Left forelimb (tissue), 1 donor: ENCODE measurements at regions not wholly inside any gene's neighbourhood (a gene's known extent, or its start where the extent isn't known, plus 50 kb on each side); places are given as distances from the start of the nearest gene placed in this dataset.

Source experiments
- DNase-seq: peaks from one replicate; pipeline ENCODE4 v3.0.0-alpha.2; 2018; ENCODE audit warnings: low spot score

DNA sequence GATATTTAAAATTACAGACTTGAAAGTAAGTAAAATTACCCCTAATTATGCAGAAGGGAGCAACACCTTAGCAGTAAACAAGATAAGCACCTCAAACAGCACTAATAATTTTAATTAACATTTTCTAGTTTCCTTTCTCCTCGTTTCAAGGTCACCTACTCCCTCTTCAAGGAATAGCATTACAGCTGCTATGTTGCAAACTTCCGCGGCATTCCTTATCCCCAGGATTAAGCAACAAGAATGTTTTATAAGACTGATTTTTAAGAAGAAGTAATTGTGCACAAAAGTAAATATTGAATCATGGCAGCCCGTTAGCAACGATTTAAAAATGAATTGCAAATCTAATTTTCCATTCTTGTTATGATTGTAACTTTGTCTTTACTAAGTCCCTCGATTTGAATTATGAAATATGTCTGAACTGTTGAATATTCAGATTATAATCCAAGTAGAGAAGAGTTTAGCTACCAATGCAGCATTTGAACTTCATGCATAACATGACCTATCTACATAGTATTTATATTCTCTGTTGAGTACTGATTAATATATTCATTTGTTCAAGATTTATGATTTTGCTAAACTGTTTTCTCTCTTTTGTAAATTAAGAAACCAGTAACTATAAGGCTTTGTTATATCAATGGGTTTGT is 593.5 kb upstream of the MGMT start:
- no peak for DNase-seq

DNA sequence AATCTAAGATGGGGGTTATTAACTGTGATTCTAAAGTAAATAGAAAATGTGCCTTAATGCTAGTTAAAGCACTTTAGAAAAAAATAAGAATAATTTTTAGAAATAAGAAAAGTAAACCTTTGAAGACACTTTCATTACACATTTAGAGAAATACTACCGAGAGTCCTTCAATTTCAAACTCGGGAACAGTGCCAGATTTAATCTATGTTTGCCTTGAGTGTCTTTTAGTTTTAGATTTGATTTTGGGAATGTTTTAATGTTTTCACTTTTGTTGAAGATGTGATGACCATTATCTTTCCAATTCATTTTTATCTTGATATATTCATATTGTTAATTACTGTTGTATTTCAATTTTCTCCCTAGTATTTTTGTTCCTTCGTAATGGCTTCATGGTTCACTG is 592.7 kb upstream of the MGMT start:
- no peak for DNase-seq

DNA sequence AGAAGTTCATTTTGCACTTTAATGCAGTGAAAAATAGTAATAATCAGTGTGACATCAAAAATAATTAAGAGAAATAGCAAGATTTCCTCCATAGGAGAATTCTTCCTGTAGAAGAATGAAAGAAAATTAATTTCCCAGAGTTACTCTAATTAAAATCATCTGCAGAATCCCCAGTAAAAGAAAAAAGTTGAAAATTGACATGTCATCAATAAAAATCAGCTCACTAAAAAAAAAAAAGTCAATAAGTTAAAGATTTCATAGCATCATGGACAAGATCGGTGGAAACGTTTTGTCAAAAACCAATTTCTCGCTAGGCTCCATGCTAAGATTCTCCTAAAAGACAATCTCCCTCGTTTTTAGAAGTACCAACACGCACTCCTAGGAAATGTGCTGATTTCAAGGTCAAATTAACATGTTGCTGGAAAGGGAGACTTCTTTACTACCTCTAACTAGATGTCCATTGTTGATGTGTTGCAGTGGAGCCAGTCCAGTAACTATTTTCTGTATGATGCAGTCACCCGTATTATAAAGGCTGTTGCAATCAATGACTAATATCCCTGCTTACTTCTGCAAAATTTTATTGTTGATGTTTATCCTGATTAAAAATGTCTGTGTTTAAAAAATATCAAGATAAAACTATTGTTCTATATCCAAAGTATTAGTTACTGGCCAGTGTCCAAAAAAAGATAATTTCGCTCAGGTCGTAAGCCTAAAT is 591.9 kb upstream of the MGMT start:
- DNase-seq = no peak

DNA sequence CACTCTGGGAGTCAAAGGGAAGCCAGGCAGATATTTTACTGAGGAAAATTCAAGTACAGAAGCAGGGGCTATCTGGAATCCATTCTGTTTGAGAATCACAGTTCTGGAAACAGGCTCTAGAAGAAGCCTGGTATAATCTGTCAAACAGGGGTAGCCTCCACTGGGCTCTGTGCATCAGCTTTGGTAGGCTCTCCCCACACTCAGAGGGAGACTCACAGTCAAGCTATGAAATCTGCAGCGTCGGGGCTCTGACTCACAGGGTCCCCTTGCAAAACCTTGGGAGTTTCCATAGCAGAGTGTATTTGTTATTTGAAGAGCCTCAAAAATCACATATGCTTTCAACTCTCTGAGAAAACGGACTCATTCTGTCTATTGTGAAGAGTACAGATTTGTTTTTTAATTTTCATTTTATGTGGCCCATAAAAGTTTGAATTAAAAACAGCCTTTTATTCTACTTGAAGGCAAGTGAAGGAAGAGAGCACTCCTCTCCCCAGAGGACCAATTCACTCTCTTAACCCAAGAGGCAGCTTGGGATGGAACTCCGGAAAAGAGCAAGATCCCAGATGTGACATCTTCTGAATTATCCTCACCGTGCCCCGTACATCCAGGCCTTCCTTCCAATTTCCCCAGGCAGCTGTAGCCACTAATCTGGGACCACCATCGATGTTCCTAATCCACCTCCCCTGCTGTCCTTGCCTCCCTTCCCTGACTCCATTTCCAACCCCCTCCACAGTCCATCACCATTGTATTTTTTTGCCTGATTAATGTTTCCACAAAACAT is 590.9 kb upstream of the MGMT start:
- peak; percentile 64 for DNase-seq

DNA sequence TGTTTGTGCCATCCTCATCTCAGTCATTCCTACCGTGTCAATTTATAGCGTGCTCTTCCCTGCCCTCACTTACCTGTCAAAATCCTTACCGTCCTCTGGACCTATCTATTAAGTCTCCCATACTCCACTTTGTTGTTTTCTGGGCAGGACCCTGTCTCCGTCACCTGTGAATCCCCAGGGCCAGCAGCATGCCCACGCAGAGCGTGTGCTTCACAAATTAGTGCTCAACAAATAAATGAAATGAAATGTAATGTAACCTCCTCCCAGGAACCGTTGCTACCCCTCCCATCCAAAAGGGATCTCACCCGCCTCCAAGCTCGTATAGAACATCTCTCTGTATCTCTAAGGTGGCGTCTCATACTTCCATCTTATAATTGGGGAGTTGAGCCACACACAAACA is 589.9 kb upstream of the MGMT start:
- peak; percentile 20 for DNase-seq

DNA sequence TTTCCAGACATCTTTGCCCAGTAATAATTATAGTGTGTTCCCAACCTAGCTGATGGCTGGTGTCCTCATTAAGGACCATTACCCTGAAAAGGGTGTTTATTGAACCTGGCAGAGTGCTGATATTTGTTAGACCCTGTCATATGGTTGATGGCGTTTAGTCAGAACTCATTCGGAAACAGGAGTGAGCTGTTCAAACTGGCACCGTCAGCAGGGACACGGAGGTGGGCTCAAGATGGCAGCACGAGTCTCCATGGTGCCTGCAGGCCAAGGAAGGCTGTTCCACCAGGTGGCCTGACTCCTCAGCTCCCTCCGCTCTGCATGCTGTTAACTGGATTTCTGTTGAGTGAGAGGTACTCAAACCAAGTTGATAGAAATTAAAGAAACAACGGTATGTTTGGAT is 589.1 kb upstream of the MGMT start:
- peak; percentile 14 for DNase-seq

DNA sequence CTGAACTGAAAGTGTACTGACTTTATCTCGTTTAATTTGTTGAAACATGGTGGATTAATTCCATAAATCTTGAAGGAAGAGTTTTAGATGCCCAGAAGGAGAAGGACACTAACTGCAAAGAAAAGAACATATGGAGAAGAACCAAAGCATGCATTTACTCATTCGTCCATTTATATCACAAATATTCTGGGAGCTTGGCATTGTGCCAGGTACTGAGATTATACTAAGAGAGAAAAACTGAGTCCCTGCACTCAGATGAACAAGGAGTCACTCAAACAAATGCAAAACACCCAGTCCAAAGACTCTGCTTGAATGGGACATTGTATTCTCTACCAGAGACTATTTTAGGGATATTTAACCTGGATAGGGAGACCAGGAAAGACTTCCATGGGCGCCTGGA is 588.0 kb upstream of the MGMT start:
- DNase-seq = no peak

DNA sequence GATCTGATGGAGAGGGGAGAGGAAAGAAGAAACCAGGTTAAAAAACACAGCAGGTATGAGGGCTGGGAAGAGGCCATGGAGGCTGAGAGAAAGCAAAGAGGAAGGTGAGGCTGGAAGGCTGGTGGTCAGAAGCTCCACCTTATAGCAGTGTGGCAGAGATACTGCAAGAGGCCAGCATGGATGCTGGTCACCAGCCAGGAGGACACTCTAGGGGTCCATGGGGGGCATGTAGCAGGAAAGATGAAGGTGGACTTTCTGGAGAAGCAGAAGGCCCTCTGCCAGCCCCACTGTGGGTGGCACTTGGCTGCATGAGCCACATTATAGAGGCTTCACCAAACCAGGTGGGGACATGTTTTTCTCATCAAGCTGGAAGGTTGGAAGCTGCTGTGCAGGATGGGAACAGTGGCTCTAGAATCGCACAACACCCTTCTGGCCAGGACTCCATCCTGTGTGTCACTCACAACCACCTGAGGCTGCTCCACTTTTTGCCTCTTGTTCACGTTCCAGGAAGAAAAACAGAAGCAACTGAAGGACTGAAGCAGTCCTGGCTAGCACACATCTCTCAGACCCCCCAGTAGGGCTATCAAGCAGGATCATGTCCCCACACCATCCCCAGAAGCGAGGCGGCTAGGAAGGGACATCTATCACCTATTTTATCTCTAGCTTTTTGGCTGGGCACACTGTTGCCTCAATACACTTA is 587.5 kb upstream of the MGMT start:
- peak; percentile 55 for DNase-seq

DNA sequence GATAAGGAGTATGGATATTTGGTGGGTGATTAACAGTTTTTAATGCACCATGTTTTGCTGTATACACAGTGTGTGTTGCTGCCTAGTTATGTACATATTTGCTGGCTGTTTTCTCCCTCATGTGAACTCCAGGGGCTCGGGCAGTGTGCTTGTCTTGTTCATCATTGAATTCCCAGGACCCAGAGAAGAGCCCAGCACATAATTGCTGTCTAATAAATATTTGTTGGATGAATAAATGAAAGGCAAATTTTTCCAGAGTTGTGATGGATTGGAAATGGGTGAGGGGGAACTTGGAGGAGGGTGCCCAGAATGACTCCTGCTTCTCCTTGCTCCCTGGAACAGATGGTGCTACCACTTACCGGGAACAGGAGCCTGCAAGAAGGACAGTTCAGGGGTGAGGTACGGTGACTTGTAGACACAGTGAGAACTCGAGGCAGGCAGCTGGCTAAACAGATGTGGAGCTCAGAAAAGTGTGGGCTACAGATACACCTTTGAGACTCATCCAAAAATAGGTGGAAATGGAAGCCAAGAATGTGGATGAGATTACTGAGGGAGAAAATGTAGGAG is 586.8 kb upstream of the MGMT start:
- DNase-seq = peak; percentile 63

DNA sequence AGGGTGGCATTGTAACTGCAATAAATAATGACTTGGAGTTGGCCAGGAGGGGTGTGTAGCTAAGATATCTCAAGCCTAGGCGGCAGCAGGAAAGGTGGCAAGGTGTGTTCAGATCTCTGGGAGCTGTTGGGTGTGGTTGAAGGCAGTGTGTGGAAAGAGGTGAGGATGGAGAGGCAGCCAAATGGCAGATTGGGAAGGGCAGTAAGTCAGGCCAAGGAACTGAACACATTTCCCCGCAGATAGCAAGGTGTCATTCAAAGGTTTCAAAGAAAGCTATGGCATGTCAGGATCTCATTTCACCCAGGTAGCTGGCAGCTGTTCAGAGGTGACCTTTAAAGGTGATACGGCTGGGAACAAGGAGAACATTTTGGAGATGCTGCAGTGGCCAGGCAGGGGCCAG is 586.0 kb upstream of the MGMT start:
- DNase-seq = no peak

DNA sequence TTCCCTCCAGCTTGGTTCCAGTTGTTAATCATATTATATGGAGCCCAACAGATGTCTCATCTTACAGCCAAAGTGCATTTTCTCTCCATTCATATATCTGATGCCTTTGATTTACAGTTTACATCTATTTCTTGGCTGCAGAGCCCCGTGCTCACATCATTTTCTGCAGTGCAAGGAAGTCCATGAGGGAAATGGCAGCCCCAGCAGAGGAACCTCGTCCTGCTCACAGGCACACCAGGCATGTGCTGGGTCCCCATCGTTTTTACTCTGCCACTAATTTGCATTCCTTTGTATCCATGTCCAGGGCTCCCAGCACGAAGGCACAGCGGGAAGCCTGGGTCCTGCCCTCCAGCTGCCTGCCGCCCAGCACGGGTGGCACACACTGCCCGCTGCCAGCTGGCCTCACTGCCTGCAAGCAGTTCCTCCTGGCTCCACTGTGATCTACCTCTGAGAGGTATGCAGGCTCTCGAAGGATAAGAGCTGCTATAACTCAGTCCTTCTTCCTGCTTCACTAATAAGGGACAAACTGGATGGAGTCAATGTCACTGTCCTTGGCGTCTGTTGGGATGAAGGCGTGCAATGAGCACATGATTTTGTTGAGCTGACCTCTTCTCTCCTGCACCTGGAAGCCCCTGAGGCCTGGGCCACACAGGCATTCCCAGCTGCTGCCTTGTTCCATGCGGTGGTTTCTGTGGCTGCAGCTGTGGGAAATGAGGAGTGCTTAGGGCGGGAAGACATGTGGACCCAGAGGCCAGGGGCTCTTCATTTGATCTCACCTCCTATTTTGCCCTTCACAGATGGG is 583.6 kb upstream of the MGMT start:
- DNase-seq = no peak

DNA sequence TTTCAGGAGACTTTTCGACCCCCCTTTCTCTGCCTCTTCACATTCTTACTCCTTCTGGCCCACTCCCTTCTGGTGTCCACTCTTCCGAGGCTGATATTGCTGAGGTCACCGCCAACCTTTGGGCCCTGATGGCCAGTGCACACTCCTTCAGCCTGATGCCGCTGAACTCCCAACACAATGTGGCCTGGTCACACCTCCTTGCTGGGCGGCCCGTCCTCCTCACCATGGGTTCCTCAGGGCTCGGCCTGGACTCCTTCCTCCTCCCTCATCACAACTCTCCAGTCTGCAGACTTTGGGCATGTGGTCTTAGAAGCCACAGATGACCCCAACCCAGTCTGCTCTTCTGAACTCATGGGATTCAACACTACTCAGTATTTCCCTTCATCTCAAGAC is 583.0 kb upstream of the MGMT start:
- DNase-seq = no peak

DNA sequence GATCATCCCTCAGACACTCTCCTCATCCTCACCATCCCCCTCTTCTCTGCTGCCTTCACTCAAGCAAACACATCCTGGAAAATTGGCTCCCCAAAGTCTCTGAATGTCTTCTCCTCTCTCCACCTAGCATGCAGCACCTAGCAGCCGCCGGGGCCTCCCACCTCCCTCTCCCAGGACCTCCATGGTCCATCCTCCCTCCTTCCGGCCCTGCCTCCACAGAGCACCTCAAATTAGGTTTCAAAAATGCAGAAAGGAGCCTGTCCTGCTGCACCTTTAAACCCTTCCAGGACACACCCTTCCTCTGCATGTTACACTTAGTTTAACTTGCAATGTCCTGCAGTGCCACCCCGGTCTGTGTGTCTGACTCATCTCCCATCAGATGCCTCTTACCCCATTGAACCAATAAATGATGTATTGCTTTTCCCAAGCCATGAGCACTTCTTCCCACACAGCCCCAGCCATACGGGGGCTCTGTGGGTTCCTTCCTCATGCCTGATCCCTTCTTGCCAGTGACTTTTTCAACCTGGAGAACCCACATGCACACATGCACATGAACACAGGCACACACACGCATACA is 582.5 kb upstream of the MGMT start:
- peak; percentile 40 for DNase-seq

DNA sequence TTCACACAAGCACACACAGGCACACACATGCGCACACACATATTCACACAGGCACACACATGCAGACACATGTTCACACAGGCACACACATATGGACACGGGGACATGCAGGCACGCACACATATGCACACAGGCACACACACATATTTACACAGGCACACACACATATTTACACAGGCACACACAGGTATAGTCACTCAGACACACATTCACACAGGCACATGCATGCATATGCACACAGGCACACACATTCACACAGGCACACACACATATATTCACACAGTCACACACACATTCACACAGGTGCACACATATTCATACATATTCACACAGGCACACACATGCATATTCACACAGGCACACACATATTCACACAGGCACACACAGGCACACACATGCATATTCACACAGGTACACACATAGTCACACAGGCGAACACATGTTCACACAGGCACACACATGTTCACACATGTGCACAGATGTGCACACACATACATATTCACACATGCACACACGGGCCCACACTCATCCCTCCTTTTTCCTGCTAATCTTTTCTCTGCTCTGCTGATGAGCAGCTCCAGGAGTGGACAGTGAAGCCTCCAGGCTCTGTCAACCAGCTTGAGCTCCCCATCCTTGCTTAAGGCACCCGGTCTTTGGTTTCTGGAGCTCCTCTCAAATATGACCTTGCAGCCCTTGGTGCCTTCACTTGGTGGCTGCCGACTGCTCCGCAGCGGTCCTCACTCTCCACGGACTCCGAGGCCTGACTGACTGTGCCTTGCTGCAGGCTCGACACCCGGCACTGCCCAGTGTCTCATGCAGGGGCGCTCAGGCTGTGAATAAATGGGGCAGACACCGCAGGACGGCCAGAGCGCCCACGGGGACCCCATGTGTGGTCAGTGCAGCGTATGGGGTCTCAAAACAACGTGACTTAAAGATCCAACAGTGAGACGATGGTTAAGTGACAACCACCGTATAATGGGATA is 581.2 kb upstream of the MGMT start:
- DNase-seq = no peak

DNA sequence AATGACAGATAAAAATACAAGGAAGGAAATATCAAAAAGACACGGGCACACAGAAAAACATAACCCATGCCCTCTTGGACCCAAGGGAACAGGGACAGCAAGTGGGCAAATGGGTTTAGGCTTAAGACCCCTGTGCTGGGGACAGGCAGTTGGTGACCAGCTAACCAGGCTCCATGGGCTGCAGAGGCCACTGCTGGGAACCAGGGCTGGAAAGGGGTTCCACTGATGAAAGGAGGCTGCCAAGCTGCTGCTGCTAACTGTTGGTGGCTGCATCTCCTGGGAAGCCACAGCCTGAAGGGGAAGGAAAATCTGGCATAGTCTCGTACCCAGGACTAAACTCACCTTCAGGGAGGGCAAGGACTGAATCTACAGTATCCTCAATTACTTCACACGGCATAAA is 579.2 kb upstream of the MGMT start:
- DNase-seq = no peak

DNA sequence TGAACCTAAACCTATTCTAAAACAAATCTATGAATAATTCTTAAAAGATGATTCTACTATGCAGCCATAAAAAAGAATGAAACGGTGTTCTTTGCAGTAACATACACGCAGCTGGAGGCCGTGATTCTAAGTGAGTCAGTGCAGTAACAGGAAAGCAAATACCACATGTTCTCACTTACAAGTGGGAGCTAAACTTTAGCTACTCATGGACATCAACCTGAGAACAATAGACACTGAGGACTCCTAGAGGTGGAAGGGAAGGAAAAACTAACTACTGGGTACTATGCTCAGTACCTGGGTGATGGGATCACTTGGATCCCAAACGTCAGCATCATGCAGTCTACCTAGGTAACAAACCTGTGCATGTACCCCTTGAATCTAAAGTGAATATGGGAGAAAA is 575.0 kb upstream of the MGMT start:
- no peak for DNase-seq

DNA sequence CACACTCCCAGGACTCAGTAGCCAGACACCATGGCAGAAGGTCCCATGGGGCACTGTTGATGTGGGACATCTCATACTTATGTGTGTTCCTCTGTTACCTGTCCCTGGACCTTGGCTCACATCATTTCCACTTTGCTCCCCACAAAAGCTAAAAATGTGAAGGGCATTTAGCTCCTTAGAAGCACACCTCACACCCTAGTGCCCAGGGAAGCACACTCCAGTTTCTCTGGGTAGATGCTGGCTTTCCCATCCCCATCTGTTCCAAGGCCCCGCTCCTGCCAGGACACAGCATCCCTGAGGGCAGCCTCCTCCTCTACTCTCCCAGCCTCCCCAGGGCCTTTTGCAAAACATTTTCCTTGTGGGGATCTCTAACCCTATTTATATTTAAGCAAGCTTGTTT is 572.4 kb upstream of the MGMT start:
- no peak for DNase-seq

DNA sequence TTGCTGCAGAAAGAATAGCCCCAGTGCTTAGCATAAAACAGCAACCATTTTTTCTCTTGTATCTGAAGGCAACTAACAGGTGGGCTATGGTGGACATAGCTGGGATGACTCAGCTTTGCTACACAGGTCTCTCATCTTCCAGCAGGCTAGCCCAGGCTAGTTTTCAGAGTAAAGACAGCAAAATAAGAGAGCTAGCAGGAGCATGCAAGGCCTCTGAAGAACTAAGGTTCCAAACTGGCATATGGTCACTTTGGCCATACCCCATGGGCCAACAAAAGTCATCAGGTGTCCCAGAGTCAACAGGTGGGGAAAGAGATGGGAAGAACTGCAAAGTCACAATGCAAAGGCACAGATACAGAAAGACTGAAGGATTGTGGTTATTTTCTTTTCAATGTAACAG is 571.6 kb upstream of the MGMT start:
- no peak for DNase-seq

DNA sequence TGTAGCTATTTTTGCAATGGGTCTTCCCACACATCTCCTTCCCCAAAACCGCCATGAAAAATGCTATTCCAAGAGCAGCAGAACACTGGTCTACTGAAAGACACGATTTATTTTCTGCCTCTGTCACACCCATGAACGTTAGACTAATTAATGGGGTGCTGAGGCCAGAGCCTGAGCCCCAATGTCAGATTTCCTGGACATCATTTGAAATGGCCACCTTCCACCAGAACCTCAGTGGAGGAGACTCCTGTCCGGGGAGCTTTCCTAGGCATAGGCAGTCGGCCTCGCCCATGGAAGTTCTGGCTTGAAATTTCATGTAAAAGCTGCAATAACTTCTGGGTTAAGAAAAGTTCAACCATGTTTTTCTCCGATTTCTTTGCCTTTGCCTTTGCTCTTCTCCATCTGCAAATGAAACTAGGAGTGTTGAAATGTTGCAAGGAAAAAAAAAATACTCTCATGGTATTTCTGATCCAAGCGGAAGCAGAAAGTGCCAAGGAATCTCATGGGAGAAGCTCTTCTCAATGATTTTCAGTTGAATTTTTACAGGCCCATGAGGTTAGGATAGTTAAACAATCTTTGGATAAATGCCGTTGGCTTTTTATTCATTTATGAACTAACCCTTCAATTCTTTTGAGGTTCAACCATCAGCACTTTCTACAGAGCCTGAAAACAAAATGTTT is 570.8 kb upstream of the MGMT start:
- no peak for DNase-seq
